ENCODE measurements at regions not wholly inside any gene's neighbourhood (a gene's known extent, or its start where the extent isn't known, plus 50 kb on each side); places are given as distances from the start of the nearest gene placed in this dataset.

DNA sequence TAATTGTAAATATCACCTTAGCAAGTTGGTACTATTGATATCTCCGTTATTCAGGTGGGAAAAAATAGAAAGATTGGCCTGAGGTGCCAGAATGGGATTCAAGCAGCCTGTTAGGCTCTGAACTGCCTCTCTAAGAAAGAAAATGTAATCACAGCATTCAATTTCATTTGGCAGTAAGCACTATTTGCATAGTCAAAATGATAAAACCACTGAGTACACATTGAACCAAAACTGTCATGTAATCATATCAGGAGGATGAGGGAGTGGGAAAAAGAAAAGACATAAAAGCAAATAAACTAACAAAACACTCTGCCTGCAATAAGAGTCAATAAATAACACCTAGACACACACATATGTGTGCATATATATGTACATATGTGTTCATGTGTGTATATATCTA is 103.9 kb upstream of the TACR1 start:
- TF ChIP-seq, protein P1, sequence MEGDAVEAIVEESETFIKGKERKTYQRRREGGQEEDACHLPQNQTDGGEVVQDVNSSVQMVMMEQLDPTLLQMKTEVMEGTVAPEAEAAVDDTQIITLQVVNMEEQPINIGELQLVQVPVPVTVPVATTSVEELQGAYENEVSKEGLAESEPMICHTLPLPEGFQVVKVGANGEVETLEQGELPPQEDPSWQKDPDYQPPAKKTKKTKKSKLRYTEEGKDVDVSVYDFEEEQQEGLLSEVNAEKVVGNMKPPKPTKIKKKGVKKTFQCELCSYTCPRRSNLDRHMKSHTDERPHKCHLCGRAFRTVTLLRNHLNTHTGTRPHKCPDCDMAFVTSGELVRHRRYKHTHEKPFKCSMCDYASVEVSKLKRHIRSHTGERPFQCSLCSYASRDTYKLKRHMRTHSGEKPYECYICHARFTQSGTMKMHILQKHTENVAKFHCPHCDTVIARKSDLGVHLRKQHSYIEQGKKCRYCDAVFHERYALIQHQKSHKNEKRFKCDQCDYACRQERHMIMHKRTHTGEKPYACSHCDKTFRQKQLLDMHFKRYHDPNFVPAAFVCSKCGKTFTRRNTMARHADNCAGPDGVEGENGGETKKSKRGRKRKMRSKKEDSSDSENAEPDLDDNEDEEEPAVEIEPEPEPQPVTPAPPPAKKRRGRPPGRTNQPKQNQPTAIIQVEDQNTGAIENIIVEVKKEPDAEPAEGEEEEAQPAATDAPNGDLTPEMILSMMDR (IDR thresholded peaks at IDR 0.05; ENCODE audit: low read depth, low read length, poor library complexity, severe bottlenecking), result no peak
- no peak for TF ChIP-seq EZH2phosphoT487 (IDR thresholded peaks at IDR 0.05; ENCODE audit: borderline replicate concordance, low read length)
